C4-2B (cell line): ENCODE measurements at regions not wholly inside any gene's neighbourhood (a gene's known extent, or its start where the extent isn't known, plus 50 kb on each side); places are given as distances from the start of the nearest gene placed in this dataset.

Experiments used
- ZFX ChIP-seq: fragments of 450-650 bp; IDR thresholded peaks from 2 replicates; pipeline ENCODE4 v1.6.1; 2017
- TF ChIP-seq, protein P1 (sequence below): fragments of 450-650 bp; conservative IDR thresholded peaks from 2 replicates; pipeline ENCODE4 v1.5.1; 2017; ENCODE audit warnings: mild to moderate bottlenecking

DNA sequence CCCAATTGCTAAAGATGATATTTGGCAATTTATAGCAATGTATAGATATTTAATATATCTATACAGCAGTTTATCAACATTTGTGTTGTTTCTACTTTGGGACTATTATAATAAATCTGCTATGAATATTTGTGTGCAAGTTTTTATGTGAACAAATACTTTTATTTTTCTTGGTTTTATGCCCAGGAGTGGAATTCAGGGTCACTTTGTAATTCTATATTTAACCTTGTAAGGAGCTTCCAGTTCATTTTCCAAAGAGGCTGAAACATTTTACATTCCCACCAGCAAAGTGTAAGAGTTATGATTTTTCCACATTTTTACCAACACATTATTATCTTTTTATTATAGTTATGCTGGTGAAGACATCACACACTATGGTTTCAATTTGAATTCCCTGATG, 801.3 kb downstream of the PCDH18 start:
- TF ChIP-seq, protein P1, sequence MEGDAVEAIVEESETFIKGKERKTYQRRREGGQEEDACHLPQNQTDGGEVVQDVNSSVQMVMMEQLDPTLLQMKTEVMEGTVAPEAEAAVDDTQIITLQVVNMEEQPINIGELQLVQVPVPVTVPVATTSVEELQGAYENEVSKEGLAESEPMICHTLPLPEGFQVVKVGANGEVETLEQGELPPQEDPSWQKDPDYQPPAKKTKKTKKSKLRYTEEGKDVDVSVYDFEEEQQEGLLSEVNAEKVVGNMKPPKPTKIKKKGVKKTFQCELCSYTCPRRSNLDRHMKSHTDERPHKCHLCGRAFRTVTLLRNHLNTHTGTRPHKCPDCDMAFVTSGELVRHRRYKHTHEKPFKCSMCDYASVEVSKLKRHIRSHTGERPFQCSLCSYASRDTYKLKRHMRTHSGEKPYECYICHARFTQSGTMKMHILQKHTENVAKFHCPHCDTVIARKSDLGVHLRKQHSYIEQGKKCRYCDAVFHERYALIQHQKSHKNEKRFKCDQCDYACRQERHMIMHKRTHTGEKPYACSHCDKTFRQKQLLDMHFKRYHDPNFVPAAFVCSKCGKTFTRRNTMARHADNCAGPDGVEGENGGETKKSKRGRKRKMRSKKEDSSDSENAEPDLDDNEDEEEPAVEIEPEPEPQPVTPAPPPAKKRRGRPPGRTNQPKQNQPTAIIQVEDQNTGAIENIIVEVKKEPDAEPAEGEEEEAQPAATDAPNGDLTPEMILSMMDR, result no peak
- TF ChIP-seq ZFX, result no peak
